ENCODE measurements at regions not wholly inside any gene's neighbourhood (a gene's known extent, or its start where the extent isn't known, plus 50 kb on each side); places are given as distances from the start of the nearest gene placed in this dataset.

- TF ChIP-seq, protein P1, sequence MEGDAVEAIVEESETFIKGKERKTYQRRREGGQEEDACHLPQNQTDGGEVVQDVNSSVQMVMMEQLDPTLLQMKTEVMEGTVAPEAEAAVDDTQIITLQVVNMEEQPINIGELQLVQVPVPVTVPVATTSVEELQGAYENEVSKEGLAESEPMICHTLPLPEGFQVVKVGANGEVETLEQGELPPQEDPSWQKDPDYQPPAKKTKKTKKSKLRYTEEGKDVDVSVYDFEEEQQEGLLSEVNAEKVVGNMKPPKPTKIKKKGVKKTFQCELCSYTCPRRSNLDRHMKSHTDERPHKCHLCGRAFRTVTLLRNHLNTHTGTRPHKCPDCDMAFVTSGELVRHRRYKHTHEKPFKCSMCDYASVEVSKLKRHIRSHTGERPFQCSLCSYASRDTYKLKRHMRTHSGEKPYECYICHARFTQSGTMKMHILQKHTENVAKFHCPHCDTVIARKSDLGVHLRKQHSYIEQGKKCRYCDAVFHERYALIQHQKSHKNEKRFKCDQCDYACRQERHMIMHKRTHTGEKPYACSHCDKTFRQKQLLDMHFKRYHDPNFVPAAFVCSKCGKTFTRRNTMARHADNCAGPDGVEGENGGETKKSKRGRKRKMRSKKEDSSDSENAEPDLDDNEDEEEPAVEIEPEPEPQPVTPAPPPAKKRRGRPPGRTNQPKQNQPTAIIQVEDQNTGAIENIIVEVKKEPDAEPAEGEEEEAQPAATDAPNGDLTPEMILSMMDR (conservative IDR thresholded peaks at IDR 0.05; ENCODE audit: low read depth, low read length), result no peak
- no peak for TF ChIP-seq EZH2 (IDR thresholded peaks at IDR 0.05; ENCODE audit: low read length, unreplicated experiment)
Measured at GRCh38 chr10:78458983-78459638, 425.4 kb downstream of the RPS24 start.

All from PC-3 (cell line).